ENCODE measurements at regions not wholly inside any gene's neighbourhood (a gene's known extent, or its start where the extent isn't known, plus 50 kb on each side); places are given as distances from the start of the nearest gene placed in this dataset.
A peak's percentile ranks its signal among the peaks of the same experiment; 100 is the strongest.

DNA sequence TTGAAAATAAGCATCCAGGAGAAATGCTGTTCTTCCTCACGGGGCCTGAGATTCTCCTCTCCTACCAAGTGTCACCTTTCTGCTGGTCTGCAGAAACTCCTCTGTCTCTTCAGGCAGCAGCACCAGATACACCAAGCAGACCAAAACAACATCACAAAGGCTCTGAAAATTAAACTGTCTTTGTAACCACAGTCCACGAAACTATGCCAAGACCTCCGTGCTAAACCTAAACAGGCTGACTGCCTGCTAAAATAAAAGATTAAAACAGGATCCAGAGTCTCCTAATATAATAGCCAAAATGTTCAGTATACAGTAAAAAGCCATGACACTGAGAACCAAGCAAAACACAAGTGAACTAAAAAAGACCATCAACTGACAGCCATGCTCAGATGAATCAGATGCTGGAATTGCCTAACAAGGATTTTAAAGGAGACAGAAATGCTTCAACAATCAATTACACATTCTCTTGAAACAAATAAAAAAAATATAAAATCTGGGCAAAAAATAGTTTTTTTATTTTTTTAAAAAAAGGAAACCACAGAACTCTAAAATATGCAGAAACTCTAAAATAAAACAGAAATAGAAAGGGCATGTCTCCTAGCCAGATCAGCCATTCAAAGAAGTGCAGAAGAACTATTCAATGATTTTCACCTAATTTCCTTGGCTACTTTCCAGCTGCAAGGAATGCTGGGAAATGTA is 50.3 kb upstream of the TOX3 start:
- ATAC-seq (no peak), FAIRE-seq (no peak), DNase-seq (ENCODE audit: extremely low read depth in 1 of 4, low spot score in 3 of 4) (no peak)
- H3K4me1 ChIP-seq (replicated peaks in 1 of 2; ENCODE audit: control insufficient read depth in 2 of 2, insufficient read depth in 2 of 2, low read length in 2 of 2), result no peaks in the 10 kb centered on the region
- H3K36me3 ChIP-seq (ENCODE audit: control insufficient read depth, insufficient read depth, low read length), result no peaks in the 10 kb centered on the region
- H4K20me1 ChIP-seq (replicated peaks; ENCODE audit: control insufficient read depth, insufficient read depth, low read length), result no peaks in the 10 kb centered on the region
- POLR2A ChIA-PET, result no interaction called here
- intact Hi-C loops (cut with micrococcal nuclease) (no loop called here), in situ Hi-C loops (cut with MboI) (no loop called here)
- no TSS peak for BruUV-seq (replicated peaks)
- no peaks in the 10 kb centered on the region for H3K9me3 ChIP-seq (replicated peaks; ENCODE audit: control insufficient read depth, insufficient read depth, low read depth, low read length)
- no peaks in the 10 kb centered on the region for H3K9me1 ChIP-seq (ENCODE audit: control insufficient read depth, insufficient read depth, low read length)
- no peak overlapping the region for H3K27ac ChIP-seq (ENCODE audit: extremely low read depth, low read depth, low read length)
- CTCF ChIA-PET (ENCODE audit: low intra/inter-chr PET ratio), result no interaction called here
- WGBS (ENCODE audit: insufficient coverage, low coverage, missing lambda C conversion rate), result 0% methylated on average over 3 of the region's 3 CpGs
- TF ChIP-seq NFIC (IDR thresholded peaks at IDR 0.05) (peak; percentile 66; the same call in 1 of the 2 replicates), JUNB (CRISPR knock-in tag; conservative IDR thresholded peaks at IDR 0.05) (no peak), BRD9 (IDR thresholded peaks at IDR 0.05; ENCODE audit: low read depth, partially characterized antibody) (no peak)
- H3K4me3 ChIP-seq, result no peak overlapping the region
- H3K9ac ChIP-seq (ENCODE audit: insufficient read depth in 1 of 2, low read depth in 2 of 2, low read length in 2 of 2), result no peak overlapping the region
- H3K4me2 ChIP-seq (ENCODE audit: insufficient read depth, low read length), result no peak overlapping the region
- H3K27me3 ChIP-seq (ENCODE audit: control insufficient read depth in 2 of 2, insufficient read depth in 2 of 2, low read length in 2 of 2), result no peaks in the 10 kb centered on the region
- no peaks in the 10 kb centered on the region for H3K79me2 ChIP-seq (ENCODE audit: control insufficient read depth, insufficient read depth, low read length)
- H2AFZ ChIP-seq (ENCODE audit: low read depth, low read length), result no peak overlapping the region
